ENCODE measurements at regions not wholly inside any gene's neighbourhood (a gene's known extent, or its start where the extent isn't known, plus 50 kb on each side); places are given as distances from the start of the nearest gene placed in this dataset.

DNA sequence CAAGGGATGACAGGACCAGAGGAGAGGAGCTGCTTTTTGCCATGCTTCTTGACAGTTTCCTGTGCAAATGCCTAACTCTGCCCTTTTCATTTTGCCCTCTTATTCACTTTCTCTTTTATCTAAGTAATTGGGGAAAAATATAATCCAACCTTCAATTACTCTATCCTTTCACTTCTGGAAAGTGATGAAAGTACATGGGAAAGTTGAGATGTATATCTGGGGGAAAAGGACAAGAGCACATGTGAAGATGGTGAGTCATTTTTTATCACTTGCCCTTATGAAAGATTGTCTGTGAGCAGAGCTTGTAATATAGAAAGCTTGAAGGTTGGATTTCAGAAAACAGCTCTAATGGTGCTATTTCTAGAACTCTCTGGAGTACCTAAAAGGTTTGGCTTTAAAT, 1070.7 kb downstream of the CNTNAP5 start:
- TF ChIP-seq POLR2A (IDR thresholded peaks at IDR 0.05) (no peak), EP300 (IDR thresholded peaks at IDR 0.05) (no peak)
- TF ChIP-seq, protein P1, sequence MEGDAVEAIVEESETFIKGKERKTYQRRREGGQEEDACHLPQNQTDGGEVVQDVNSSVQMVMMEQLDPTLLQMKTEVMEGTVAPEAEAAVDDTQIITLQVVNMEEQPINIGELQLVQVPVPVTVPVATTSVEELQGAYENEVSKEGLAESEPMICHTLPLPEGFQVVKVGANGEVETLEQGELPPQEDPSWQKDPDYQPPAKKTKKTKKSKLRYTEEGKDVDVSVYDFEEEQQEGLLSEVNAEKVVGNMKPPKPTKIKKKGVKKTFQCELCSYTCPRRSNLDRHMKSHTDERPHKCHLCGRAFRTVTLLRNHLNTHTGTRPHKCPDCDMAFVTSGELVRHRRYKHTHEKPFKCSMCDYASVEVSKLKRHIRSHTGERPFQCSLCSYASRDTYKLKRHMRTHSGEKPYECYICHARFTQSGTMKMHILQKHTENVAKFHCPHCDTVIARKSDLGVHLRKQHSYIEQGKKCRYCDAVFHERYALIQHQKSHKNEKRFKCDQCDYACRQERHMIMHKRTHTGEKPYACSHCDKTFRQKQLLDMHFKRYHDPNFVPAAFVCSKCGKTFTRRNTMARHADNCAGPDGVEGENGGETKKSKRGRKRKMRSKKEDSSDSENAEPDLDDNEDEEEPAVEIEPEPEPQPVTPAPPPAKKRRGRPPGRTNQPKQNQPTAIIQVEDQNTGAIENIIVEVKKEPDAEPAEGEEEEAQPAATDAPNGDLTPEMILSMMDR (IDR thresholded peaks at IDR 0.05), result no peak
